GM23338 (cell line): ENCODE measurements at regions not wholly inside any gene's neighbourhood (a gene's known extent, or its start where the extent isn't known, plus 50 kb on each side); places are given as distances from the start of the nearest gene placed in this dataset.

Experiments used
- ATAC-seq: fragments of 200-7000 bp; cut with Tn5 transposase; 3 replicates; pipeline ENCODE4 v1.9.1; 2020
- DNase-seq: peaks from one replicate; pipeline ENCODE4 v3.0.0-alpha.2; 2015; ENCODE audit warnings: low spot score
- H2AFZ ChIP-seq: fragments of 200-600 bp; sonication (generic); 2 replicates; pipeline ENCODE4 v1.8.0; 2016; ENCODE audit warnings: antibody characterized with exemption, mild to moderate bottlenecking, moderate library complexity
- H3F3A ChIP-seq: fragments of 200-600 bp; sonication (generic); replicated peaks from 2 replicates; pipeline ENCODE4 v1.8.0; 2017; ENCODE audit warnings: antibody characterized with exemption, mixed run types, low read depth
- H3K27ac ChIP-seq: fragments of 200-600 bp; sonication (generic); 2 replicates; pipeline ENCODE4 v1.6.1; 2016; ENCODE audit warnings: low read depth
- H3K27me3 ChIP-seq: fragments of 200-600 bp; sonication (generic); 2 replicates; pipeline ENCODE4 v1.8.0; 2016; ENCODE audit warnings: mild to moderate bottlenecking, mixed run types, moderate library complexity; ENCODE audit not compliant: insufficient read depth
- H3K36me3 ChIP-seq: fragments of 200-600 bp; sonication (generic); 2 replicates; pipeline ENCODE4 v1.8.0; 2016; ENCODE audit warnings: mild to moderate bottlenecking; ENCODE audit not compliant: insufficient read depth
- H3K4me1 ChIP-seq: fragments of 200-600 bp; sonication (generic); 2 replicates; pipeline ENCODE4 v1.8.0; 2016; ENCODE audit warnings: mild to moderate bottlenecking, moderate library complexity; ENCODE audit not compliant: insufficient read depth
- H3K4me2 ChIP-seq: fragments of 200-600 bp; sonication (generic); 2 replicates; pipeline ENCODE4 v1.7.1; 2017; ENCODE audit warnings: mixed run types
- H3K4me3 ChIP-seq: fragments of 200-600 bp; sonication (generic); 2 replicates; pipeline ENCODE4 v1.6.1; 2016; ENCODE audit warnings: mixed run types
- H3K79me2 ChIP-seq: fragments of 200-600 bp; sonication (generic); replicated peaks from 2 replicates; pipeline ENCODE4 v1.8.0; 2017; ENCODE audit warnings: mild to moderate bottlenecking; ENCODE audit not compliant: insufficient read depth
- H3K9me2 ChIP-seq: fragments of 200-600 bp; sonication (generic); 2 replicates; pipeline ENCODE4 v1.8.0; 2017; ENCODE audit not compliant: insufficient read depth
- H4K20me1 ChIP-seq: fragments of 200-600 bp; sonication (generic); replicated peaks from 2 replicates; pipeline ENCODE4 v1.8.0; 2017; ENCODE audit warnings: mild to moderate bottlenecking; ENCODE audit not compliant: insufficient read depth
- H3K27ac Mint-ChIP-seq: 2 replicates; pipeline ENCODE4 v1.8.0; 2020; ENCODE audit warnings: inconsistent platforms, mild to moderate bottlenecking, moderate library complexity, mixed read lengths
- H3K27me3 Mint-ChIP-seq: 3 replicates; pipeline ENCODE4 v1.8.0; 2022; ENCODE audit warnings: low read depth, mild to moderate bottlenecking, moderate library complexity, mixed read lengths, inconsistent platforms; ENCODE audit not compliant: insufficient read depth, poor library complexity
- H3K36me3 Mint-ChIP-seq: 3 replicates; pipeline ENCODE4 v1.8.0; 2021; ENCODE audit warnings: low read depth, mild to moderate bottlenecking, inconsistent platforms, moderate library complexity, mixed read lengths
- H3K4me1 Mint-ChIP-seq: 3 replicates; pipeline ENCODE4 v1.8.0; 2020; ENCODE audit warnings: mild to moderate bottlenecking, inconsistent platforms, mixed read lengths
- H3K4me3 Mint-ChIP-seq: 3 replicates; pipeline ENCODE4 v1.8.0; 2021; ENCODE audit warnings: moderate library complexity, mild to moderate bottlenecking, inconsistent platforms, mixed read lengths
- H3K9me3 Mint-ChIP-seq: 3 replicates; pipeline ENCODE4 v1.8.0; 2020; ENCODE audit warnings: moderate library complexity, mild to moderate bottlenecking, inconsistent platforms, mixed read lengths
- CREB1 ChIP-seq: fragments of 250-450 bp; sonication (Bioruptor Pico); IDR thresholded peaks from 2 replicates; pipeline ENCODE4 v1.5.0; 2020; ENCODE audit warnings: low read depth, mild to moderate bottlenecking, moderate library complexity
- CTCF ChIP-seq, 2 experiments: fragments of 200-600 bp in 1 of 2; sonication (generic) in 1 of 2; conservative IDR thresholded peaks; 2 replicates each; pipeline versions ENCODE4 v1.5.1 to v1.6.1; 2016 to 2017; ENCODE audit warnings: antibody characterized with exemption in 2 of 2, low read depth in 2 of 2, mild to moderate bottlenecking in 2 of 2, moderate library complexity in 1 of 2
- EZH2 ChIP-seq: fragments of 200-600 bp; sonication (generic); IDR thresholded peaks from one replicate; pipeline ENCODE4 v1.8.0; 2017; ENCODE audit warnings: antibody characterized with exemption, mild to moderate bottlenecking, low read depth; ENCODE audit not compliant: unreplicated experiment
- EZH2phosphoT487 ChIP-seq: fragments of 200-600 bp; sonication (generic); IDR thresholded peaks from one replicate; pipeline ENCODE4 v1.8.1; 2018; ENCODE audit warnings: antibody characterized with exemption; ENCODE audit not compliant: unreplicated experiment
- JUNB ChIP-seq: IDR thresholded peaks from one replicate; pipeline ENCODE4 v1.6.1; 2016; ENCODE audit warnings: antibody characterized with exemption; ENCODE audit not compliant: unreplicated experiment
- NANOG ChIP-seq: IDR thresholded peaks from 2 replicates; pipeline ENCODE4 v1.6.1; 2016; ENCODE audit warnings: antibody characterized with exemption, borderline replicate concordance
- POLR2AphosphoS5 ChIP-seq: IDR thresholded peaks from 2 replicates; pipeline ENCODE4 v1.6.1; 2016; ENCODE audit warnings: antibody characterized with exemption, low read depth
- STAT1 ChIP-seq: IDR thresholded peaks from one replicate; pipeline ENCODE4 v1.6.1; 2016; ENCODE audit warnings: antibody characterized with exemption; ENCODE audit not compliant: unreplicated experiment
- ZNF114 ChIP-seq: fragments of 250-450 bp; sonication (Bioruptor Pico); IDR thresholded peaks from 2 replicates; pipeline ENCODE4 v1.5.0; 2020; ENCODE audit warnings: mild to moderate bottlenecking, moderate library complexity
- ZNF331 ChIP-seq: fragments of 250-450 bp; sonication (Bioruptor Pico); IDR thresholded peaks from 2 replicates; pipeline ENCODE4 v1.5.0; 2020; ENCODE audit warnings: low read depth, mild to moderate bottlenecking, moderate library complexity
- TF ChIP-seq, protein P1 (sequence below): IDR thresholded peaks from 2 replicates; pipeline ENCODE4 v1.6.1; 2016; ENCODE audit warnings: antibody characterized with exemption
- TF ChIP-seq, protein P2 (sequence below): IDR thresholded peaks from one replicate; pipeline ENCODE4 v1.6.1; 2018; ENCODE audit warnings: antibody characterized with exemption; ENCODE audit not compliant: unreplicated experiment
- TF ChIP-seq, protein P3 (sequence below): fragments of 250-450 bp; sonication (Bioruptor Pico); IDR thresholded peaks from 2 replicates; pipeline ENCODE4 v1.5.0; 2020; ENCODE audit warnings: mild to moderate bottlenecking, moderate library complexity

DNA sequence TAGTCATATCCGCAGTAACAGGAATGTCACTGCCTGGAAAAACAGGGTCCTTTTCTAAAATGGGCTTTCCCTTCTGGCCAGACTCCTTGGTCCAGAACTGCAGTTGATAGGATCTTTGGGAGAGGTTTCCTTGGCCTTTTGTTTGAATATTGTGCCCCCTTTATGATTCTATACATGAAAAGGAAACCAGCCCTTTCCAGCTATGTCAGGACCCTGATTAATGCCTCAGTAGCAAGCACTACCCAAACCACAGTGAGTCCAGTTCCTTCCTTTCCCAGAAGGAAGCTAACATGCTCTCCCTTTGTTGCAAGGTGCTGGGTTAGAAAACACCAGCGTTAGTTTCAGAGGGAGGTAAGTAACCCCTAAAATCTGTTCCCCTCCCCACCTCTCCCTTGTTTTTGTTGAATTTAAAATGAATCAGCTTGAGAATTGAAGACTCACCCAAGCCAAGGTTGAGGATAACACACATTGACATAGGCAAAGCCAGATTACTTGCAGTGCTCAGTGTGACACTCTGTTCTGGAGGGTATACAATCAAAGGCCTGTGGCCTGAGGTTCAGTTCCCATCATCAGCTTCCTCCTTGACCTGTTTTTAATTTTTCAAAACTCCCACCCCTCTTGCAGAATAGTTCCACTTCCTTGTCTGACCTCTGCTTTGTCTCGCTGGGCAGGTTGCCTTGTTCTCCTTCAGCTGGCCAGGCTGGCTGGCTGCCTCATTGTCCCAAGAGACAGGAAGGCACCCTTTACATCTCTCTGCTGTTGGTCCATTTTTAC lies 51.2 kb downstream of the PABIR2 start:
- Mint-ChIP-seq H3K4me1 (peaks cover 14% of the 10 kb centered on the region; the same call in 2 of the 3 replicates), H3K4me3 (no peak overlapping the region), H3K27ac (no peak overlapping the region), H3K27me3 (peaks cover 3% of the 10 kb centered on the region), H3K36me3 (no peaks in the 10 kb centered on the region), H3K9me3 (no peaks in the 10 kb centered on the region)
- H4K20me1 ChIP-seq = no peaks in the 10 kb centered on the region
- H3K79me2 ChIP-seq = no peaks in the 10 kb centered on the region
- TF ChIP-seq, protein P1, sequence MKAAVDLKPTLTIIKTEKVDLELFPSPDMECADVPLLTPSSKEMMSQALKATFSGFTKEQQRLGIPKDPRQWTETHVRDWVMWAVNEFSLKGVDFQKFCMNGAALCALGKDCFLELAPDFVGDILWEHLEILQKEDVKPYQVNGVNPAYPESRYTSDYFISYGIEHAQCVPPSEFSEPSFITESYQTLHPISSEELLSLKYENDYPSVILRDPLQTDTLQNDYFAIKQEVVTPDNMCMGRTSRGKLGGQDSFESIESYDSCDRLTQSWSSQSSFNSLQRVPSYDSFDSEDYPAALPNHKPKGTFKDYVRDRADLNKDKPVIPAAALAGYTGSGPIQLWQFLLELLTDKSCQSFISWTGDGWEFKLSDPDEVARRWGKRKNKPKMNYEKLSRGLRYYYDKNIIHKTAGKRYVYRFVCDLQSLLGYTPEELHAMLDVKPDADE = no peak
- TF ChIP-seq, protein P2, sequence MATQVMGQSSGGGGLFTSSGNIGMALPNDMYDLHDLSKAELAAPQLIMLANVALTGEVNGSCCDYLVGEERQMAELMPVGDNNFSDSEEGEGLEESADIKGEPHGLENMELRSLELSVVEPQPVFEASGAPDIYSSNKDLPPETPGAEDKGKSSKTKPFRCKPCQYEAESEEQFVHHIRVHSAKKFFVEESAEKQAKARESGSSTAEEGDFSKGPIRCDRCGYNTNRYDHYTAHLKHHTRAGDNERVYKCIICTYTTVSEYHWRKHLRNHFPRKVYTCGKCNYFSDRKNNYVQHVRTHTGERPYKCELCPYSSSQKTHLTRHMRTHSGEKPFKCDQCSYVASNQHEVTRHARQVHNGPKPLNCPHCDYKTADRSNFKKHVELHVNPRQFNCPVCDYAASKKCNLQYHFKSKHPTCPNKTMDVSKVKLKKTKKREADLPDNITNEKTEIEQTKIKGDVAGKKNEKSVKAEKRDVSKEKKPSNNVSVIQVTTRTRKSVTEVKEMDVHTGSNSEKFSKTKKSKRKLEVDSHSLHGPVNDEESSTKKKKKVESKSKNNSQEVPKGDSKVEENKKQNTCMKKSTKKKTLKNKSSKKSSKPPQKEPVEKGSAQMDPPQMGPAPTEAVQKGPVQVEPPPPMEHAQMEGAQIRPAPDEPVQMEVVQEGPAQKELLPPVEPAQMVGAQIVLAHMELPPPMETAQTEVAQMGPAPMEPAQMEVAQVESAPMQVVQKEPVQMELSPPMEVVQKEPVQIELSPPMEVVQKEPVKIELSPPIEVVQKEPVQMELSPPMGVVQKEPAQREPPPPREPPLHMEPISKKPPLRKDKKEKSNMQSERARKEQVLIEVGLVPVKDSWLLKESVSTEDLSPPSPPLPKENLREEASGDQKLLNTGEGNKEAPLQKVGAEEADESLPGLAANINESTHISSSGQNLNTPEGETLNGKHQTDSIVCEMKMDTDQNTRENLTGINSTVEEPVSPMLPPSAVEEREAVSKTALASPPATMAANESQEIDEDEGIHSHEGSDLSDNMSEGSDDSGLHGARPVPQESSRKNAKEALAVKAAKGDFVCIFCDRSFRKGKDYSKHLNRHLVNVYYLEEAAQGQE = no peak
- TF ChIP-seq JUNB (no peak), CREB1 (CRISPR knock-in tag) (no peak), ZNF331 (no peak), EZH2phosphoT487 (no peak), POLR2AphosphoS5 (no peak), ZNF114 (CRISPR knock-in tag) (no peak), EZH2 (no peak), NANOG (no peak), CTCF (conservative IDR thresholded peaks at IDR 0.05; ENCODE audit: low read depth in 2 of 2) (no peak), STAT1 (no peak)
- TF ChIP-seq, protein P3, sequence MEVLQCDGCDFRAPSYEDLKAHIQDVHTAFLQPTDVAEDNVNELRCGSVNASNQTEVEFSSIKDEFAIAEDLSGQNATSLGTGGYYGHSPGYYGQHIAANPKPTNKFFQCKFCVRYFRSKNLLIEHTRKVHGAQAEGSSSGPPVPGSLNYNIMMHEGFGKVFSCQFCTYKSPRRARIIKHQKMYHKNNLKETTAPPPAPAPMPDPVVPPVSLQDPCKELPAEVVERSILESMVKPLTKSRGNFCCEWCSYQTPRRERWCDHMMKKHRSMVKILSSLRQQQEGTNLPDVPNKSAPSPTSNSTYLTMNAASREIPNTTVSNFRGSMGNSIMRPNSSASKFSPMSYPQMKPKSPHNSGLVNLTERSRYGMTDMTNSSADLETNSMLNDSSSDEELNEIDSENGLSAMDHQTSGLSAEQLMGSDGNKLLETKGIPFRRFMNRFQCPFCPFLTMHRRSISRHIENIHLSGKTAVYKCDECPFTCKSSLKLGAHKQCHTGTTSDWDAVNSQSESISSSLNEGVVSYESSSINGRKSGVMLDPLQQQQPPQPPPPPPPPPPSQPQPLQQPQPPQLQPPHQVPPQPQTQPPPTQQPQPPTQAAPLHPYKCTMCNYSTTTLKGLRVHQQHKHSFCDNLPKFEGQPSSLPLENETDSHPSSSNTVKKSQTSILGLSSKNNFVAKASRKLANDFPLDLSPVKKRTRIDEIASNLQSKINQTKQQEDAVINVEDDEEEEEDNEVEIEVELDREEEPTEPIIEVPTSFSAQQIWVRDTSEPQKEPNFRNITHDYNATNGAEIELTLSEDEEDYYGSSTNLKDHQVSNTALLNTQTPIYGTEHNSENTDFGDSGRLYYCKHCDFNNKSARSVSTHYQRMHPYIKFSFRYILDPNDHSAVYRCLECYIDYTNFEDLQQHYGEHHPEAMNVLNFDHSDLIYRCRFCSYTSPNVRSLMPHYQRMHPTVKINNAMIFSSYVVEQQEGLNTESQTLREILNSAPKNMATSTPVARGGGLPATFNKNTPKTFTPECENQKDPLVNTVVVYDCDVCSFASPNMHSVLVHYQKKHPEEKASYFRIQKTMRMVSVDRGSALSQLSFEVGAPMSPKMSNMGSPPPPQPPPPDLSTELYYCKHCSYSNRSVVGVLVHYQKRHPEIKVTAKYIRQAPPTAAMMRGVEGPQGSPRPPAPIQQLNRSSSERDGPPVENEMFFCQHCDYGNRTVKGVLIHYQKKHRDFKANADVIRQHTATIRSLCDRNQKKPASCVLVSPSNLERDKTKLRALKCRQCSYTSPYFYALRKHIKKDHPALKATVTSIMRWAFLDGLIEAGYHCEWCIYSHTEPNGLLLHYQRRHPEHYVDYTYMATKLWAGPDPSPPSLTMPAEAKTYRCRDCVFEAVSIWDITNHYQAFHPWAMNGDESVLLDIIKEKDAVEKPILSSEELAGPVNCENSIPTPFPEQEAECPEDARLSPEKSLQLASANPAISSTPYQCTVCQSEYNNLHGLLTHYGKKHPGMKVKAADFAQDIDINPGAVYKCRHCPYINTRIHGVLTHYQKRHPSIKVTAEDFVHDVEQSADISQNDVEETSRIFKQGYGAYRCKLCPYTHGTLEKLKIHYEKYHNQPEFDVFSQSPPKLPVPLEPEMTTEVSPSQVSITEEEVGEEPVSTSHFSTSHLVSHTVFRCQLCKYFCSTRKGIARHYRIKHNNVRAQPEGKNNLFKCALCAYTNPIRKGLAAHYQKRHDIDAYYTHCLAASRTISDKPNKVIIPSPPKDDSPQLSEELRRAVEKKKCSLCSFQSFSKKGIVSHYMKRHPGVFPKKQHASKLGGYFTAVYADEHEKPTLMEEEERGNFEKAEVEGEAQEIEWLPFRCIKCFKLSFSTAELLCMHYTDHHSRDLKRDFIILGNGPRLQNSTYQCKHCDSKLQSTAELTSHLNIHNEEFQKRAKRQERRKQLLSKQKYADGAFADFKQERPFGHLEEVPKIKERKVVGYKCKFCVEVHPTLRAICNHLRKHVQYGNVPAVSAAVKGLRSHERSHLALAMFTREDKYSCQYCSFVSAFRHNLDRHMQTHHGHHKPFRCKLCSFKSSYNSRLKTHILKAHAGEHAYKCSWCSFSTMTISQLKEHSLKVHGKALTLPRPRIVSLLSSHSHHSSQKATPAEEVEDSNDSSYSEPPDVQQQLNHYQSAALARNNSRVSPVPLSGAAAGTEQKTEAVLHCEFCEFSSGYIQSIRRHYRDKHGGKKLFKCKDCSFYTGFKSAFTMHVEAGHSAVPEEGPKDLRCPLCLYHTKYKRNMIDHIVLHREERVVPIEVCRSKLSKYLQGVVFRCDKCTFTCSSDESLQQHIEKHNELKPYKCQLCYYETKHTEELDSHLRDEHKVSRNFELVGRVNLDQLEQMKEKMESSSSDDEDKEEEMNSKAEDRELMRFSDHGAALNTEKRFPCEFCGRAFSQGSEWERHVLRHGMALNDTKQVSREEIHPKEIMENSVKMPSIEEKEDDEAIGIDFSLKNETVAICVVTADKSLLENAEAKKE = no peak
- H3K4me3 ChIP-seq = no peak overlapping the region
- no peaks in the 10 kb centered on the region for H3F3A ChIP-seq
- H3K27ac ChIP-seq = no peak overlapping the region
- ATAC-seq = no peak
- DNase-seq = no peak
- H2AFZ ChIP-seq = no peak overlapping the region
- H3K4me2 ChIP-seq = no peak overlapping the region
- no peaks in the 10 kb centered on the region for H3K9me2 ChIP-seq
- no peaks in the 10 kb centered on the region for H3K27me3 ChIP-seq
- no peaks in the 10 kb centered on the region for H3K4me1 ChIP-seq
- no peaks in the 10 kb centered on the region for H3K36me3 ChIP-seq
